HCT116 (cell line): ENCODE measurements at regions not wholly inside any gene's neighbourhood (a gene's known extent, or its start where the extent isn't known, plus 50 kb on each side); places are given as distances from the start of the nearest gene placed in this dataset.

Experiments used
- ATAC-seq: fragments of 200-7000 bp; cut with Tn5 transposase; 2 replicates; pipeline ENCODE4 v1.9.1; 2020; ENCODE audit warnings: mild to moderate bottlenecking, moderate library complexity
- BruUV-seq: library from RNA; stranded (reverse); fragments of 400-500 nt; replicated peaks from 2 replicates; lab custom pipeline; 2021; lab: Mats Ljungman, UMichigan
- CTCF ChIA-PET: fragments of 300-600 bp; sonication (Branson Sonifier 250); formaldehyde crosslinking; loops from one replicate; lab custom pipeline; 2021; ENCODE audit warnings: antibody characterized with exemption; lab: Charles Lee
- POLR2A ChIA-PET: fragments of 300-600, 350-600 bp; sonication (Branson Sonifier 250); formaldehyde crosslinking; loops from one replicate; lab custom pipeline; 2021; ENCODE audit warnings: antibody characterized with exemption; lab: Charles Lee
- RAD21 ChIA-PET, 2 experiments: fragments of 300-600 bp; sonication (Branson Sonifier 250); formaldehyde crosslinking; loops; one replicate each; lab custom pipeline; 2023; ENCODE audit warnings: low total read pairs in 2 of 2; ENCODE audit not compliant: uncharacterized antibody in 2 of 2, unreplicated experiment in 2 of 2, low non-redundant PET in 1 of 2; lab: Charles Lee
- DNase-seq: peaks from one replicate; pipeline ENCODE4 v3.0.0-alpha.2; 2010; ENCODE audit warnings: low read depth, low spot score
- H2AFZ ChIP-seq: fragments of 200-600 bp; shearing (Covaris generic), sonication (generic); 2 replicates; pipeline ENCODE4 v1.6.1; 2017; ENCODE audit warnings: low read depth, mixed run types, mixed read lengths, antibody characterized with exemption, low read length; ENCODE audit not compliant: poor library complexity, severe bottlenecking
- H3K27ac ChIP-seq: 2 replicates; pipeline ENCODE4 v1.5.1; 2012; ENCODE audit warnings: low read depth, low read length
- H3K27me3 ChIP-seq: fragments of 200-600 bp; sonication (generic); 2 replicates; pipeline ENCODE4 v1.6.1; 2016; ENCODE audit warnings: mixed run types, low read length, mixed read lengths; ENCODE audit not compliant: insufficient read depth
- H3K36me3 ChIP-seq, 2 experiments: fragments of 200-500 bp in 1 of 2; fragments of 200-600 bp in 1 of 2; sonication (Bioruptor generic) in 1 of 2; sonication (generic) in 1 of 2; 2 replicates each; pipeline versions ENCODE4 v1.5.1 to v1.6.1; 2014 to 2016; ENCODE audit warnings: low read length in 2 of 2, inconsistent platforms in 1 of 2, mixed read lengths in 1 of 2, mixed run types in 1 of 2; ENCODE audit not compliant: insufficient read depth in 2 of 2, control insufficient read depth in 1 of 2
- H3K4me1 ChIP-seq, 2 experiments: fragments of 200-600 bp in 1 of 2; sonication (generic) in 1 of 2; 2 replicates each; pipeline versions ENCODE4 v1.5.1 to v1.6.1; 2012 to 2017; ENCODE audit warnings: low read length in 2 of 2, inconsistent platforms in 1 of 2, mild to moderate bottlenecking in 1 of 2, mixed read lengths in 1 of 2, mixed run types in 1 of 2, moderate library complexity in 1 of 2; ENCODE audit not compliant: insufficient read depth in 2 of 2, control insufficient read depth in 1 of 2
- H3K4me2 ChIP-seq: fragments of 200-600 bp; sonication (generic); 2 replicates; pipeline ENCODE4 v1.6.1; 2017; ENCODE audit warnings: mixed run types, low read length, mixed read lengths
- H3K4me3 ChIP-seq, 2 experiments: fragments of 200-600 bp in 1 of 2; sonication (generic) in 1 of 2; replicated peaks in 1 of 2; 2 replicates each; pipeline ENCODE4 v1.5.1; 2011 to 2016; ENCODE audit warnings: low read length in 2 of 2, control low read depth in 1 of 2, low read depth in 1 of 2, mild to moderate bottlenecking in 1 of 2, mixed read lengths in 1 of 2, mixed run types in 1 of 2
- H3K79me2 ChIP-seq: fragments of 200-600 bp; sonication (generic); 2 replicates; pipeline ENCODE4 v1.6.1; 2017; ENCODE audit warnings: mild to moderate bottlenecking, mixed run types, low read length, moderate library complexity, mixed read lengths; ENCODE audit not compliant: insufficient read depth
- H3K9ac ChIP-seq: fragments of 200-600 bp; sonication (generic); 2 replicates; pipeline ENCODE4 v1.6.1; 2016; ENCODE audit warnings: low read length, mixed read lengths
- H3K9me2 ChIP-seq: fragments of 200-600 bp; sonication (generic), shearing (Covaris generic); 2 replicates; pipeline ENCODE4 v1.6.1; 2017; ENCODE audit warnings: mixed run types, mild to moderate bottlenecking, moderate library complexity; ENCODE audit not compliant: insufficient read depth
- H3K9me3 ChIP-seq, 2 experiments: fragments of 200-500 bp in 1 of 2; fragments of 200-600 bp in 1 of 2; sonication (Bioruptor generic) in 1 of 2; sonication (generic) in 1 of 2; 2 replicates each; pipeline ENCODE4 v1.6.1; 2014 to 2017; ENCODE audit warnings: low read length in 2 of 2, mixed read lengths in 2 of 2, inconsistent platforms in 1 of 2, low read depth in 1 of 2, mild to moderate bottlenecking in 1 of 2, mixed run types in 1 of 2, moderate library complexity in 1 of 2; ENCODE audit not compliant: control insufficient read depth in 1 of 2, insufficient read depth in 1 of 2
- H4K20me1 ChIP-seq: fragments of 200-600 bp; sonication (generic), shearing (Covaris generic); 2 replicates; pipeline ENCODE4 v1.6.1; 2017; ENCODE audit warnings: mixed run types, mild to moderate bottlenecking, moderate library complexity; ENCODE audit not compliant: insufficient read depth
- CBX3 ChIP-seq: IDR thresholded peaks from 2 replicates; pipeline ENCODE4 v1.6.1; 2012; ENCODE audit warnings: low read depth
- CEBPB ChIP-seq: IDR thresholded peaks from 2 replicates; pipeline ENCODE4 v1.6.1; 2012; ENCODE audit warnings: low read depth
- EGR1 ChIP-seq: IDR thresholded peaks from 2 replicates; pipeline ENCODE4 v1.6.1; 2012; ENCODE audit warnings: low read depth
- ELF1 ChIP-seq: IDR thresholded peaks from 2 replicates; pipeline ENCODE4 v1.6.1; 2012; ENCODE audit warnings: low read depth, borderline replicate concordance
- EZH2phosphoT487 ChIP-seq: fragments of 200-600 bp; IDR thresholded peaks from 2 replicates; pipeline ENCODE4 v1.6.1; 2018; ENCODE audit warnings: antibody characterized with exemption, borderline replicate concordance
- FOSL1 ChIP-seq: IDR thresholded peaks from 2 replicates; pipeline ENCODE4 v1.6.1; 2012; ENCODE audit warnings: low read depth
- MAX ChIP-seq: IDR thresholded peaks from 2 replicates; pipeline ENCODE4 v1.6.1; 2012
- POLR2A ChIP-seq: IDR thresholded peaks from 2 replicates; pipeline ENCODE4 v1.7.0; 2011; ENCODE audit warnings: borderline replicate concordance; ENCODE audit not compliant: insufficient read depth, insufficient read length; ENCODE audit errors: extremely low read depth
- POLR2AphosphoS5 ChIP-seq: IDR thresholded peaks from 2 replicates; pipeline ENCODE4 v1.6.1; 2011; ENCODE audit warnings: mild to moderate bottlenecking, low read depth, low read length, moderate library complexity
- RAD21 ChIP-seq: IDR thresholded peaks from 2 replicates; pipeline ENCODE4 v1.6.1; 2012; ENCODE audit warnings: low read depth, mild to moderate bottlenecking
- SP1 ChIP-seq: IDR thresholded peaks from 2 replicates; pipeline ENCODE4 v1.6.1; 2012; ENCODE audit warnings: low read depth
- TCF7L2 ChIP-seq: IDR thresholded peaks from 2 replicates; pipeline ENCODE4 v1.7.0; 2011; ENCODE audit warnings: borderline replicate concordance, inconsistent platforms; ENCODE audit not compliant: insufficient read depth, insufficient read length; ENCODE audit errors: extremely low read depth
- YY1 ChIP-seq: IDR thresholded peaks from 2 replicates; pipeline ENCODE4 v1.6.1; 2011; ENCODE audit warnings: low read length, low read depth, moderate library complexity, mild to moderate bottlenecking; ENCODE audit not compliant: insufficient replicate concordance; ENCODE audit errors: extremely low read depth
- ZFX ChIP-seq: fragments of 450-650 bp; IDR thresholded peaks from 2 replicates; pipeline ENCODE4 v1.6.1; 2017
- ZNF274 ChIP-seq: fragments of 200-500 bp; sonication (Bioruptor generic); IDR thresholded peaks from 2 replicates; pipeline ENCODE4 v1.6.1; 2014; ENCODE audit warnings: mild to moderate bottlenecking, low read depth, low read length, inconsistent platforms
- intact Hi-C: fragments of 100-400 bp; cut with micrococcal nuclease; formaldehyde crosslinking; loops from 2 replicates; pipeline ENCODE4 v1.10.0; 2022

- BruUV-seq: no TSS peak
- Histone ChIP-seq H2AFZ (no peak overlapping the region), H3K36me3 (no peaks in the 10 kb centered on the region), H3K27ac (no peak overlapping the region), H3K4me2 (no peak overlapping the region), H4K20me1 (no peaks in the 10 kb centered on the region), H3K79me2 (no peaks in the 10 kb centered on the region), H3K4me1 (no peaks in the 10 kb centered on the region), H3K9ac (no peak overlapping the region), H3K4me3 (no peak overlapping the region), H3K9me2 (no peaks in the 10 kb centered on the region), H3K9me3 (no peaks in the 10 kb centered on the region), H3K27me3 (no peaks in the 10 kb centered on the region)
- TF ChIP-seq FOSL1: no peak
- no peak for TF ChIP-seq POLR2AphosphoS5
- no peak for TF ChIP-seq TCF7L2
- intact Hi-C loops: no loop called here
- CTCF ChIA-PET: no interaction called here
- DNase-seq (no peak), ATAC-seq (no peak)
- POLR2A ChIA-PET: no interaction called here
- RAD21 ChIA-PET: no interaction called here
Measured at GRCh38 chr6:71123051-71123450, 165.6 kb upstream of the OGFRL1 start.

DNA sequence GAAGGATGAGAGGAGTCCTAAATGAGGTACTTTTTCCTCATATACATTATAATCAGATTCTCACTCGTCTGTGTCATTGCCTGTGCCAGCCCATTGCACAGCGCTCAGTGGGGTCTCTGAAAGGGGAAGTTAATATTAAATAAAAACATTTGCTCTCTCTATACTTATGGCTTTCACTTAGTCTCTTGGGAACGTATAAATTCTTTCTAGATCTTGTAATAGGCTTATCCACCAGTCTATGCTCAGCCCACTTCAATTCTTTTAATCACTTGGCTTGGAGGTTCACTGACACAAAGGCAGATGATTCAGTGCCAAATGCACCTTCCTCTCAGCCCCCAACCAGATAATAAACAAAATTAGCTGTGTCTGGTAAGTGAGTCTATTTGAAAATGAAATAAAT is 164.3 kb upstream of the OGFRL1 start:
- Histone ChIP-seq H3K4me1 (no peaks in the 10 kb centered on the region), H3K27me3 (no peaks in the 10 kb centered on the region), H3K9me2 (no peaks in the 10 kb centered on the region), H2AFZ (no peak overlapping the region), H4K20me1 (no peaks in the 10 kb centered on the region), H3K4me2 (no peak overlapping the region), H3K79me2 (no peaks in the 10 kb centered on the region), H3K27ac (no peak overlapping the region), H3K36me3 (no peaks in the 10 kb centered on the region), H3K9ac (no peak overlapping the region), H3K9me3 (no peaks in the 10 kb centered on the region), H3K4me3 (no peak overlapping the region)
- ATAC-seq: no peak
- DNase-seq: no peak
- ChIA-PET POLR2A (no interaction called here), CTCF (no interaction called here), RAD21 (no interaction called here)
- intact Hi-C loops: no loop called here
- TF ChIP-seq ZFX (no peak), EGR1 (no peak), SP1 (no peak), ZNF274 (no peak), MAX (no peak), POLR2A (no peak), CEBPB (no peak), RAD21 (no peak), EZH2phosphoT487 (no peak), CBX3 (no peak), FOSL1 (no peak), ELF1 (no peak), YY1 (no peak)
- BruUV-seq: no TSS peak
